ENCODE measurements at regions not wholly inside any gene's neighbourhood (a gene's known extent, or its start where the extent isn't known, plus 50 kb on each side); places are given as distances from the start of the nearest gene placed in this dataset.

GRCh38 chr11:80841675-80842074 is 1400.8 kb upstream of the TENM4 start:
- TF ChIP-seq POLR2A (IDR thresholded peaks at IDR 0.05; ENCODE audit: low read length) (no peak), GATA1 (IDR thresholded peaks at IDR 0.05; ENCODE audit: low read depth, low read length) (no peak)

GRCh38 chr11:80838153-80838552 is 1397.3 kb upstream of the TENM4 start:
- no peak for TF ChIP-seq POLR2A (IDR thresholded peaks at IDR 0.05; ENCODE audit: low read length)
- no peak for TF ChIP-seq GATA1 (IDR thresholded peaks at IDR 0.05; ENCODE audit: low read depth, low read length)
- DNase-seq = no peak

More at GRCh38 chr11:80841675-80842074, 1400.8 kb upstream of the TENM4 start:
- no peak for DNase-seq

- TF ChIP-seq GATA1 (IDR thresholded peaks at IDR 0.05; ENCODE audit: low read depth, low read length) (no peak), POLR2A (IDR thresholded peaks at IDR 0.05; ENCODE audit: low read length) (no peak)
- DNase-seq = no peak
Measured at GRCh38 chr11:80837051-80837450, 1396.2 kb upstream of the TENM4 start.

GRCh38 chr11:80831374-80831773 is 1390.5 kb upstream of the TENM4 start:
- no peak for DNase-seq
- no peak for TF ChIP-seq POLR2A (IDR thresholded peaks at IDR 0.05; ENCODE audit: low read length)
- TF ChIP-seq GATA1 (IDR thresholded peaks at IDR 0.05; ENCODE audit: low read depth, low read length) = no peak

- DNase-seq = no peak
- TF ChIP-seq POLR2A (IDR thresholded peaks at IDR 0.05; ENCODE audit: low read length) = no peak
- TF ChIP-seq GATA1 (IDR thresholded peaks at IDR 0.05; ENCODE audit: low read depth, low read length) = no peak
Measured at GRCh38 chr11:80827781-80828180, 1387.0 kb upstream of the TENM4 start.

GRCh38 chr11:80826808-80827207 is 1386.0 kb upstream of the TENM4 start:
- no peak for DNase-seq
- TF ChIP-seq POLR2A (IDR thresholded peaks at IDR 0.05; ENCODE audit: low read length) (no peak), GATA1 (IDR thresholded peaks at IDR 0.05; ENCODE audit: low read depth, low read length) (no peak)

GRCh38 chr11:80822308-80822707 is 1381.5 kb upstream of the TENM4 start:
- no peak for TF ChIP-seq GATA1 (IDR thresholded peaks at IDR 0.05; ENCODE audit: low read depth, low read length)
- TF ChIP-seq POLR2A (IDR thresholded peaks at IDR 0.05; ENCODE audit: low read length) = no peak
- no peak for DNase-seq

- DNase-seq = no peak
- TF ChIP-seq GATA1 (IDR thresholded peaks at IDR 0.05; ENCODE audit: low read depth, low read length) (no peak), POLR2A (IDR thresholded peaks at IDR 0.05; ENCODE audit: low read length) (no peak)
Measured at GRCh38 chr11:80819271-80819670, 1378.4 kb upstream of the TENM4 start.

- TF ChIP-seq GATA1 (IDR thresholded peaks at IDR 0.05; ENCODE audit: low read depth, low read length) (no peak), POLR2A (IDR thresholded peaks at IDR 0.05; ENCODE audit: low read length) (no peak)
- no peak for DNase-seq
Measured at GRCh38 chr11:80816966-80817365, 1376.1 kb upstream of the TENM4 start.

- TF ChIP-seq POLR2A (IDR thresholded peaks at IDR 0.05; ENCODE audit: low read length) = no peak
- TF ChIP-seq GATA1 (IDR thresholded peaks at IDR 0.05; ENCODE audit: low read depth, low read length) = no peak
- no peak for DNase-seq
Measured at GRCh38 chr11:80816454-80816847, 1375.6 kb upstream of the TENM4 start.

- DNase-seq = no peak
- TF ChIP-seq POLR2A (IDR thresholded peaks at IDR 0.05; ENCODE audit: low read length) (no peak), GATA1 (IDR thresholded peaks at IDR 0.05; ENCODE audit: low read depth, low read length) (no peak)
Measured at GRCh38 chr11:80815752-80816453, 1375.1 kb upstream of the TENM4 start.

GRCh38 chr11:80814813-80815212 is 1374.0 kb upstream of the TENM4 start:
- TF ChIP-seq POLR2A (IDR thresholded peaks at IDR 0.05; ENCODE audit: low read length) (no peak), GATA1 (IDR thresholded peaks at IDR 0.05; ENCODE audit: low read depth, low read length) (no peak)
- no peak for DNase-seq

- TF ChIP-seq POLR2A (IDR thresholded peaks at IDR 0.05; ENCODE audit: low read length) = no peak
- no peak for TF ChIP-seq GATA1 (IDR thresholded peaks at IDR 0.05; ENCODE audit: low read depth, low read length)
- no peak for DNase-seq
Measured at GRCh38 chr11:80810695-80811094, 1369.9 kb upstream of the TENM4 start.

GRCh38 chr11:80798174-80798573 is 1357.3 kb upstream of the TENM4 start:
- TF ChIP-seq POLR2A (IDR thresholded peaks at IDR 0.05; ENCODE audit: low read length) = no peak
- TF ChIP-seq GATA1 (IDR thresholded peaks at IDR 0.05; ENCODE audit: low read depth, low read length) = no peak
- DNase-seq = no peak

GRCh38 chr11:80783561-80783960 is 1342.7 kb upstream of the TENM4 start:
- TF ChIP-seq POLR2A (IDR thresholded peaks at IDR 0.05; ENCODE audit: low read length) (no peak), GATA1 (IDR thresholded peaks at IDR 0.05; ENCODE audit: low read depth, low read length) (no peak)

More at GRCh38 chr11:80783561-80783960, 1342.7 kb upstream of the TENM4 start:
- no peak for DNase-seq
